ENCODE measurements at regions not wholly inside any gene's neighbourhood (a gene's known extent, or its start where the extent isn't known, plus 50 kb on each side); places are given as distances from the start of the nearest gene placed in this dataset.

DNA sequence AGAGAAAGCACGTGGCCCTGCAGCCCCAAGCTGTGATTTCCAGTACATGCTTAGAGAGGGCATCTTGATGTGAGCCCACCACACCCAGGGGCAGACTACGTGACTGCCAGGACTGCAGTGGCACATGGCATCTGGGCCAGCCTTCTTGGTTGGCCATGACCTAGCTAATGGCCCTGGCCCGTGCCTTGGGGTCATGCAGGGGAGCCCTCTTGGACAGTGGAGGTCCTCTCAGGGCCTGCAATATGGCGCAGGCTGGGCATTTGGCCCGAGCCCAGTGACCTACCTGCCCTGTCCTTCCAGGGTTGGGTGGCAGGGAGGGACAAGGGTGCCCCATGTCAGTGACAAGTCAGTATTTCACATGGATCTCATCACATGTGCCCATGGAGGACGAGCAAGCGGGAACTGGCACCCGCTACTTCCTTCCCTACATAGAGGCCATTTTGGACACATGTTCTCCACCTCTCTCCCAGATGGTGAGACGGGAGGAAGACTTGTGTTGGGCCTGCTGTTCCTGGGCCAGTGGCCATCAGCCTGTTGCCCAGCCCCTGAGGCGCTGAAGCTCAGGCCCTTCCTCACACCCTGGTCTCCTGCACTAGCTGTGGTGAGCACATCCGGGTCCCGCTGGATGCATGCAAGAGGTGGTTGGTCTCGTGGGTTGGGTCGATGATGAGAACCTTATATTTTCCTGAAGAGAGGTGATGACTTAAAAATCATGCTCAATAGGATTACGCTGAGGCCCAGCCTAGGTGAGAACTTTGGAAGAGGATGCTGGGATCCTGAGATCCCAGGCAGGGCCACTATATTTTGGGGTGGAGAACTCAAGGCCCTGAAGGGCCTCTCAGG, 195.6 kb downstream of the UBE3A start:
- ChIA-PET CTCF (no interaction called here), POLR2A (no interaction called here)
- peaks cover 0 to 95% (median 0%) of the 10 kb centered on the region in 3 donors for H3K9me3 ChIP-seq (ENCODE audit: control extremely low read depth in 1 of 3, control insufficient read depth in 2 of 3, insufficient read depth in 1 of 3, low read length in 2 of 3)
- H3K27me3 Mint-ChIP-seq: no peaks in the 10 kb centered on the region
- H3K27ac Mint-ChIP-seq: no peak overlapping the region
- no peak for TF ChIP-seq EZH2 (IDR thresholded peaks at IDR 0.05; ENCODE audit: borderline replicate concordance, insufficient read depth, low read depth, low read length, poor library complexity, severe bottlenecking)
- TF ChIP-seq, protein P1, sequence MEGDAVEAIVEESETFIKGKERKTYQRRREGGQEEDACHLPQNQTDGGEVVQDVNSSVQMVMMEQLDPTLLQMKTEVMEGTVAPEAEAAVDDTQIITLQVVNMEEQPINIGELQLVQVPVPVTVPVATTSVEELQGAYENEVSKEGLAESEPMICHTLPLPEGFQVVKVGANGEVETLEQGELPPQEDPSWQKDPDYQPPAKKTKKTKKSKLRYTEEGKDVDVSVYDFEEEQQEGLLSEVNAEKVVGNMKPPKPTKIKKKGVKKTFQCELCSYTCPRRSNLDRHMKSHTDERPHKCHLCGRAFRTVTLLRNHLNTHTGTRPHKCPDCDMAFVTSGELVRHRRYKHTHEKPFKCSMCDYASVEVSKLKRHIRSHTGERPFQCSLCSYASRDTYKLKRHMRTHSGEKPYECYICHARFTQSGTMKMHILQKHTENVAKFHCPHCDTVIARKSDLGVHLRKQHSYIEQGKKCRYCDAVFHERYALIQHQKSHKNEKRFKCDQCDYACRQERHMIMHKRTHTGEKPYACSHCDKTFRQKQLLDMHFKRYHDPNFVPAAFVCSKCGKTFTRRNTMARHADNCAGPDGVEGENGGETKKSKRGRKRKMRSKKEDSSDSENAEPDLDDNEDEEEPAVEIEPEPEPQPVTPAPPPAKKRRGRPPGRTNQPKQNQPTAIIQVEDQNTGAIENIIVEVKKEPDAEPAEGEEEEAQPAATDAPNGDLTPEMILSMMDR (IDR thresholded peaks at IDR 0.05): no peak
- no peaks in the 10 kb centered on the region for H4K20me1 ChIP-seq (ENCODE audit: control insufficient read depth, insufficient read depth, low read length, poor library complexity, severe bottlenecking)
- intact Hi-C loops (cut with micrococcal nuclease): no loop called here
- H3K9ac ChIP-seq (ENCODE audit: low read length): no peak overlapping the region
- H3K4me1 ChIP-seq (ENCODE audit: control insufficient read depth in 2 of 2, insufficient read depth in 2 of 2, low read length in 2 of 2): no peaks in the 10 kb centered on the region
- WGBS (ENCODE audit: insufficient coverage): 87% methylated on average over 14 of the region's 15 CpGs
- no peak overlapping the region for H3K27ac ChIP-seq (ENCODE audit: low read length in 2 of 2)
- H3K79me2 ChIP-seq (ENCODE audit: control insufficient read depth, insufficient read depth, low read length): no peaks in the 10 kb centered on the region
- no peak for DNase-seq
- no peaks in the 10 kb centered on the region for H3K27me3 ChIP-seq (replicated peaks in 1 of 4; ENCODE audit: control extremely low read depth in 1 of 4, control insufficient read depth in 3 of 4, insufficient read depth in 4 of 4, low read length in 3 of 4)
- no peak overlapping the region for H2AFZ ChIP-seq (ENCODE audit: insufficient read depth, low read depth, low read length, poor library complexity, severe bottlenecking)
- H3K36me3 ChIP-seq (replicated peaks in 1 of 2; ENCODE audit: control extremely low read depth in 1 of 2, control insufficient read depth in 1 of 2, extremely low read depth in 1 of 2, insufficient read depth in 2 of 2, low read length in 1 of 2): no peaks in the 10 kb centered on the region
- no peak for ATAC-seq (ENCODE audit: low read depth)
- H3K4me2 ChIP-seq (replicated peaks; ENCODE audit: low read depth, low read length, poor library complexity, severe bottlenecking): no peak overlapping the region
- peaks cover 2% of the 10 kb centered on the region for H3K9me3 Mint-ChIP-seq (ENCODE audit: insufficient read depth)
- no peak overlapping the region for H3K4me3 ChIP-seq (ENCODE audit: control extremely low read depth in 1 of 5, extremely low read depth in 1 of 5, insufficient read depth in 1 of 5, low read depth in 2 of 5, low read length in 4 of 5)
- H3K4me3 Mint-ChIP-seq: no peak overlapping the region
- H3K4me1 Mint-ChIP-seq: no peaks in the 10 kb centered on the region

DNA sequence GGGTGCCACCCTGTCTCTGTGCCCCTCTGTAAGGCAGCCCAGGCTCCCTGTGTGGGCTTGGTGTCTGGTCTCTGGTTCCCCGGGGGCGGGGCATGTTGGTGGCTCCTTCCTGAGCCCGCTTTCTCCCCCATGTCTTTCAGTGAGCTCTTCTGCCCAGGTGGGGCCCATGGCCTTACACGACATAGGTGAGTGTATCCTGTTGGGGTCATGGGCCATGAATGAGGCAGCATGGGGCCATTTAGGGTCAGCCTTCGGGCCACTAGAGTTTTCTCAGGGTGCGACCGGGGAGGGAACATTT, 195.1 kb downstream of the UBE3A start:
- ChIA-PET POLR2A (no interaction called here), CTCF (no interaction called here)
- Mint-ChIP-seq H3K4me1 (no peaks in the 10 kb centered on the region), H3K27ac (no peak overlapping the region), H3K4me3 (no peak overlapping the region), H3K27me3 (no peaks in the 10 kb centered on the region), H3K9me3 (ENCODE audit: insufficient read depth) (peaks cover 2% of the 10 kb centered on the region)
- Histone ChIP-seq H3K4me3 (ENCODE audit: control extremely low read depth in 1 of 5, extremely low read depth in 1 of 5, insufficient read depth in 1 of 5, low read depth in 2 of 5, low read length in 4 of 5) (no peak overlapping the region), H3K36me3 (replicated peaks in 1 of 2; ENCODE audit: control extremely low read depth in 1 of 2, control insufficient read depth in 1 of 2, extremely low read depth in 1 of 2, insufficient read depth in 2 of 2, low read length in 1 of 2) (no peaks in the 10 kb centered on the region), H3K4me1 (ENCODE audit: control insufficient read depth in 2 of 2, insufficient read depth in 2 of 2, low read length in 2 of 2) (no peaks in the 10 kb centered on the region), H4K20me1 (ENCODE audit: control insufficient read depth, insufficient read depth, low read length, poor library complexity, severe bottlenecking) (no peaks in the 10 kb centered on the region), H2AFZ (ENCODE audit: insufficient read depth, low read depth, low read length, poor library complexity, severe bottlenecking) (no peak overlapping the region), H3K9me3 (ENCODE audit: control extremely low read depth in 1 of 3, control insufficient read depth in 2 of 3, insufficient read depth in 1 of 3, low read length in 2 of 3) (peaks cover 0 to 95% (median 0%) of the 10 kb centered on the region in 3 donors), H3K27me3 (replicated peaks in 1 of 4; ENCODE audit: control extremely low read depth in 1 of 4, control insufficient read depth in 3 of 4, insufficient read depth in 4 of 4, low read length in 3 of 4) (no peaks in the 10 kb centered on the region), H3K9ac (ENCODE audit: low read length) (no peak overlapping the region), H3K4me2 (replicated peaks; ENCODE audit: low read depth, low read length, poor library complexity, severe bottlenecking) (no peak overlapping the region), H3K27ac (ENCODE audit: low read length in 2 of 2) (no peak overlapping the region), H3K79me2 (ENCODE audit: control insufficient read depth, insufficient read depth, low read length) (no peaks in the 10 kb centered on the region)
- ATAC-seq (ENCODE audit: low read depth) (no peak), DNase-seq (no peak)
- intact Hi-C loops (cut with micrococcal nuclease): no loop called here
- WGBS (ENCODE audit: insufficient coverage): 93% methylated on average over 7 of the region's 7 CpGs
- TF ChIP-seq, protein P1 (IDR thresholded peaks at IDR 0.05): no peak
- no peak for TF ChIP-seq EZH2 (IDR thresholded peaks at IDR 0.05; ENCODE audit: borderline replicate concordance, insufficient read depth, low read depth, low read length, poor library complexity, severe bottlenecking)
